ENCODE measurements at regions not wholly inside any gene's neighbourhood (a gene's known extent, or its start where the extent isn't known, plus 50 kb on each side); places are given as distances from the start of the nearest gene placed in this dataset.

DNA sequence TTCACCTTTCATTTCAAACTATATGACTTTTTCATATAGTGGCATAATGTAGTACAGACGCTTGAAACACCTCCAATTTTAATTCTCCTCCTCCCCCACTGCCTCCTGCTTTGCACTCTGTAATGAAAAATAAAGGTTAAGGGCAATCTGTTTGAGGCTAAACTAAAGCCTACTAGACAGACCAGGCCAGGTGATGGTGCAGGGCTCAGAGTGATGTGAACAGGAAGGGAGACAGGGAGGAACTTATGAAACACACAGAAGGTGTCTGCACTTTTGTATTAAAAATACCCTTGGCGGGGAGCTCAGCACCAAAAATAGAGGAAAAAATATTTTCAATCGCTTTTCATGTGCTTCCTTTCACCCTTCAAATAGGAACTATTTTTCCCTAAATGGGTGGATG, 415.4 kb downstream of the LMO4 start:
- no peaks in the 10 kb centered on the region for H4K20me1 ChIP-seq (ENCODE audit: insufficient read depth, low read length)
- DNase-seq, result peak; percentile 75
- peak overlapping the region; percentile 18 for H2AFZ ChIP-seq (ENCODE audit: low read length)
- peak overlapping the region; percentile 26 for H3K4me2 ChIP-seq (ENCODE audit: low read depth, low read length)
- H3K27me3 ChIP-seq (replicated peaks; ENCODE audit: insufficient read depth, low read length), result no peaks in the 10 kb centered on the region
- no peak overlapping the region for H3K9ac ChIP-seq (ENCODE audit: low read length)
- H3F3A ChIP-seq (ENCODE audit: insufficient read depth, low read length), result no peaks in the 10 kb centered on the region
- H3K4me1 ChIP-seq (ENCODE audit: low read length), result peaks cover 17% of the 10 kb centered on the region; the same call in 1 of the 2 replicates
- H3K36me3 ChIP-seq (replicated peaks; ENCODE audit: insufficient read depth, low read length), result no peaks in the 10 kb centered on the region
- peak overlapping the region; percentile 12; the same call in 1 of the 2 replicates for H3K27ac ChIP-seq (ENCODE audit: low read length)
- H3K9me2 ChIP-seq (replicated peaks; ENCODE audit: insufficient read depth, low read length), result no peaks in the 10 kb centered on the region
- TF ChIP-seq EZH2phosphoT487 (IDR thresholded peaks at IDR 0.05; ENCODE audit: low read length) (no peak), EZH2 (optimal IDR thresholded peaks at IDR 0.05; ENCODE audit: low read depth, low read length) (no peak)
- TF ChIP-seq, protein P1, sequence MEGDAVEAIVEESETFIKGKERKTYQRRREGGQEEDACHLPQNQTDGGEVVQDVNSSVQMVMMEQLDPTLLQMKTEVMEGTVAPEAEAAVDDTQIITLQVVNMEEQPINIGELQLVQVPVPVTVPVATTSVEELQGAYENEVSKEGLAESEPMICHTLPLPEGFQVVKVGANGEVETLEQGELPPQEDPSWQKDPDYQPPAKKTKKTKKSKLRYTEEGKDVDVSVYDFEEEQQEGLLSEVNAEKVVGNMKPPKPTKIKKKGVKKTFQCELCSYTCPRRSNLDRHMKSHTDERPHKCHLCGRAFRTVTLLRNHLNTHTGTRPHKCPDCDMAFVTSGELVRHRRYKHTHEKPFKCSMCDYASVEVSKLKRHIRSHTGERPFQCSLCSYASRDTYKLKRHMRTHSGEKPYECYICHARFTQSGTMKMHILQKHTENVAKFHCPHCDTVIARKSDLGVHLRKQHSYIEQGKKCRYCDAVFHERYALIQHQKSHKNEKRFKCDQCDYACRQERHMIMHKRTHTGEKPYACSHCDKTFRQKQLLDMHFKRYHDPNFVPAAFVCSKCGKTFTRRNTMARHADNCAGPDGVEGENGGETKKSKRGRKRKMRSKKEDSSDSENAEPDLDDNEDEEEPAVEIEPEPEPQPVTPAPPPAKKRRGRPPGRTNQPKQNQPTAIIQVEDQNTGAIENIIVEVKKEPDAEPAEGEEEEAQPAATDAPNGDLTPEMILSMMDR (IDR thresholded peaks at IDR 0.05; ENCODE audit: low read length), result no peak
- no peaks in the 10 kb centered on the region for H3K79me2 ChIP-seq (ENCODE audit: low read length)
- no peak overlapping the region for H3K4me3 ChIP-seq (ENCODE audit: low read length)
- no peaks in the 10 kb centered on the region for H3K9me3 ChIP-seq (replicated peaks; ENCODE audit: insufficient read depth, low read length)

DNA sequence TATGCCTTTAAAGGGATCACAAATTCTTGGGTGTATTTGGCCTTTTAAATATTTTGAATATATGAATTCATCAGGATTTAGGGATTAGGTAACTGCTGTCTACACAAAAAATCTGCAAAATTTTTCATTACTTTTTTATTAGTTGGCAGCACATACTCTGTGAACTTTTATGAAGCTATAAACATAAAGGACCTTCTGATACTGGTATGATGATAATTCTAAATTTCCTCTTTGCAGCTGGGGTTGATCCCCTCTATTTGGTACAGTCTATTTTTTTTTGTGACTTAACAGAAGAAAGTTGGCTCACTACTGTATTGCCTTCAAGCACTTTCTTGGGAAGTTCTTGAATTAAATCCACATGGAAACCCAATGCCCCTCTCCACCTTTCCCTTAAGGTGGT, 416.1 kb downstream of the LMO4 start:
- no peak for DNase-seq

DNA sequence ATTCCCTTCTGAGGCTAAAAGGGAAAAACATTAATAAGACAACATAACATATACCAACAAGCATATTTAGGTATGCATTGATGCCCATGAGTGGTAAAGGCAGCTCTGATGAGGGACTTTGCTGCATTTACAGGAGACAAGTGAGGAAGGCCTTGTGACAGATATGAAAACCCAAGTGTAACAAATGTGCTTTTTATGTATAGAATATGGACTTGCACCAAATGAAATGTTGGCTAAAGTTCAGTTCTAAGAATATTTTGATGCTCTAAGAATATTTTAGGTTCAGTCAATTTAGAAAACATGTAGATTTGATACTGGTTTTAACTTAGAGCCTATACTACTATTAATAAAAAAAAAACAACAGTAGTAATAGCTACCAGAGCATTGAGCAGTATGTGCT, 424.7 kb downstream of the LMO4 start:
- no peak overlapping the region for H3K27ac ChIP-seq (ENCODE audit: low read length)
- no peaks in the 10 kb centered on the region for H4K20me1 ChIP-seq (ENCODE audit: insufficient read depth, low read length)
- no peaks in the 10 kb centered on the region for H3K4me1 ChIP-seq (ENCODE audit: low read length)
- no peak overlapping the region for H2AFZ ChIP-seq (ENCODE audit: low read length)
- no peak overlapping the region for H3K4me2 ChIP-seq (ENCODE audit: low read depth, low read length)
- TF ChIP-seq, protein P1 (IDR thresholded peaks at IDR 0.05; ENCODE audit: low read length), result no peak
- no peak for TF ChIP-seq EZH2phosphoT487 (IDR thresholded peaks at IDR 0.05; ENCODE audit: low read length)
- TF ChIP-seq EZH2 (optimal IDR thresholded peaks at IDR 0.05; ENCODE audit: low read depth, low read length), result no peak
- no peak overlapping the region for H3K4me3 ChIP-seq (ENCODE audit: low read length)
- H3K36me3 ChIP-seq (replicated peaks; ENCODE audit: insufficient read depth, low read length), result no peaks in the 10 kb centered on the region
- H3K27me3 ChIP-seq (replicated peaks; ENCODE audit: insufficient read depth, low read length), result no peaks in the 10 kb centered on the region
- no peaks in the 10 kb centered on the region for H3F3A ChIP-seq (ENCODE audit: insufficient read depth, low read length)
- no peaks in the 10 kb centered on the region for H3K9me2 ChIP-seq (replicated peaks; ENCODE audit: insufficient read depth, low read length)
- no peak overlapping the region for H3K9ac ChIP-seq (ENCODE audit: low read length)
- no peaks in the 10 kb centered on the region for H3K79me2 ChIP-seq (ENCODE audit: low read length)
- no peak for DNase-seq
- H3K9me3 ChIP-seq (replicated peaks; ENCODE audit: insufficient read depth, low read length), result no peaks in the 10 kb centered on the region

More for the DNA sequence above, 416.1 kb downstream of the LMO4 start:
- Histone ChIP-seq H2AFZ (ENCODE audit: low read length) (no peak overlapping the region; the same call in 1 of the 2 replicates), H3K79me2 (ENCODE audit: low read length) (no peaks in the 10 kb centered on the region), H3K4me1 (ENCODE audit: low read length) (peaks cover 17% of the 10 kb centered on the region; the same call in 1 of the 2 replicates), H3K9ac (ENCODE audit: low read length) (no peak overlapping the region), H3K9me2 (replicated peaks; ENCODE audit: insufficient read depth, low read length) (no peaks in the 10 kb centered on the region), H3K9me3 (replicated peaks; ENCODE audit: insufficient read depth, low read length) (no peaks in the 10 kb centered on the region), H3K4me2 (ENCODE audit: low read depth, low read length) (peak overlapping the region; percentile 26; the same call in 1 of the 2 replicates), H3K36me3 (replicated peaks; ENCODE audit: insufficient read depth, low read length) (no peaks in the 10 kb centered on the region), H3K4me3 (ENCODE audit: low read length) (no peak overlapping the region), H4K20me1 (ENCODE audit: insufficient read depth, low read length) (no peaks in the 10 kb centered on the region), H3K27ac (ENCODE audit: low read length) (no peak overlapping the region), H3K27me3 (replicated peaks; ENCODE audit: insufficient read depth, low read length) (no peaks in the 10 kb centered on the region), H3F3A (ENCODE audit: insufficient read depth, low read length) (no peaks in the 10 kb centered on the region)
- TF ChIP-seq EZH2 (optimal IDR thresholded peaks at IDR 0.05; ENCODE audit: low read depth, low read length) (no peak), EZH2phosphoT487 (IDR thresholded peaks at IDR 0.05; ENCODE audit: low read length) (no peak)
- TF ChIP-seq, protein P1 (IDR thresholded peaks at IDR 0.05; ENCODE audit: low read length), result no peak
